ENCODE measurements at regions not wholly inside any gene's neighbourhood (a gene's known extent, or its start where the extent isn't known, plus 50 kb on each side); places are given as distances from the start of the nearest gene placed in this dataset.

DNA sequence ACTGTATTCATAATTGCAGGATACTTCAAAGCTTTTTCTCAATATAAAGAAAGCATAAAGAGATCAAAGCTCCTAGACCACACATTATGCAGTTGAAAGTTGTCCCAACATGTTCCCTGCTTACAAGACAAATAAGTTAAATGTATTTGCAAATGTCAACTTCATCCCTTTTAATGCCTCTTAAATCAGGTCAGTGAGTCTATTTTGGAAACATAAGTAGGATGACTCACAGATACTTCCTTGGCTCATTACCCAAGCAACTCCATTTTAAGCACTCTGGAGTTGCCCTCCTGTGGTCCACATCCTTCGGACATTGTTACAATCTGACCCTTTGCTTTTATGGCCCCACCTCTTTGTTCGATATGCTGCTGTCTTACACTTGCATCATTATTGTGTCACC is 162.0 kb downstream of the FAXC start:
- TF ChIP-seq ELF4 (IDR thresholded peaks at IDR 0.05): no peak
- no peak for TF ChIP-seq SP1 (IDR thresholded peaks at IDR 0.05)
- TF ChIP-seq FOXK2 (IDR thresholded peaks at IDR 0.05): no peak
- TF ChIP-seq TARDBP (IDR thresholded peaks at IDR 0.05): no peak
